ENCODE measurements at regions not wholly inside any gene's neighbourhood (a gene's known extent, or its start where the extent isn't known, plus 50 kb on each side); places are given as distances from the start of the nearest gene placed in this dataset.

GRCh38 chr16:17992416-17992815, 344.1 kb downstream of the NPIPA8 start:
- Mint-ChIP-seq H3K4me1 (peaks cover 0 to 3% (median 0%) of the 10 kb centered on the region in 3 donors), H3K9me3 (peaks cover 0 to 3% (median 0%) of the 10 kb centered on the region in 3 donors), H3K27me3 (peaks cover 10% of the 10 kb centered on the region), H3K27ac (no peak overlapping the region), H3K4me3 (no peak overlapping the region), H3K36me3 (no peaks in the 10 kb centered on the region)

DNA sequence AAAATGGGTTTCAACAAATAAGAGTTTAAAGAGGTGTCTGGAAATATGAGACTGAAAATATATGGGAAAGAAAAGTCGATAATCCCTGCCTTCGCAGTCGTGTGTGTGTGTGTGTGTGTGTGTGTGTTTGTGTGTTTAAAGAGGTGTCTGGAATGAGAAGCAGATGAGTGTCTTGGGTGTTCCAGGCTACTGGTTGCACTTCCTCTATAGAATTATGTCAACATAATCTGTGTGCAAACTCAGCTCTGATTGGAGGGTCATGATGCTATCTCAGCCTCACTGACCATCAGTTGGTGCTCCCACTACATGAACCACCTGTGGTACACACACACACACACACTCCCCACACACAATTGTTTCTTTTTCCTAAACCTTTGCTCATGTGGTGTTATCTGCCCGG, 347.3 kb downstream of the NPIPA8 start:
- Mint-ChIP-seq H3K9me3 (peaks cover 0 to 3% (median 0%) of the 10 kb centered on the region in 3 donors), H3K27ac (no peak overlapping the region), H3K27me3 (peaks cover 9% of the 10 kb centered on the region), H3K4me3 (no peak overlapping the region), H3K36me3 (no peaks in the 10 kb centered on the region), H3K4me1 (peaks cover 0 to 3% (median 0%) of the 10 kb centered on the region in 3 donors)

DNA sequence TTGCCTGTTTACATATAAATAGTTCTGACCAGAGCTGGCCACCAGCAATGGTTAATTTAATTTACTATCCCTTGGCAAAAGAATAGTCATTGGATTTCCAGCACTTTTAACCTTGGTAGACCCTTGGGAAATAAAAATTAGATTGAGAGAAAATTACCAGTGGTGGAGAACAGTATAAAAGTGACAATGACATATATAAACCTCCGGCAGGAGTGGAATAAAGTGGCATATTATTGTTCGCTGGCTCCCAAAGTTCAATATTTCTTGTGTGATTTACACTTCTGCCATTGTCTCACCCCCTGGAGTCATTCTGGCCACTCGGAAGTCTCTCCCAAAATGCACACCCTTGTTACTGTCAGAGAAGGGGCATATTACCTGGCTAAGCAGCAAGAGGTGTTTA, 347.7 kb downstream of the NPIPA8 start:
- peaks cover 0 to 3% (median 0%) of the 10 kb centered on the region in 3 donors for H3K4me1 Mint-ChIP-seq
- H3K9me3 Mint-ChIP-seq: peaks cover 0 to 3% (median 0%) of the 10 kb centered on the region in 3 donors
- peaks cover 9% of the 10 kb centered on the region for H3K27me3 Mint-ChIP-seq
- H3K36me3 Mint-ChIP-seq: no peaks in the 10 kb centered on the region
- H3K4me3 Mint-ChIP-seq: no peak overlapping the region
- no peak overlapping the region for H3K27ac Mint-ChIP-seq

- Mint-ChIP-seq H3K27me3 (peaks cover 7% of the 10 kb centered on the region), H3K36me3 (no peaks in the 10 kb centered on the region), H3K9me3 (no peaks in the 10 kb centered on the region), H3K4me3 (no peak overlapping the region), H3K27ac (no peak overlapping the region), H3K4me1 (peaks cover 0 to 3% (median 0%) of the 10 kb centered on the region in 3 donors)
Observed at GRCh38 chr16:17986991-17987390, 349.5 kb downstream of the NPIPA8 start.

DNA sequence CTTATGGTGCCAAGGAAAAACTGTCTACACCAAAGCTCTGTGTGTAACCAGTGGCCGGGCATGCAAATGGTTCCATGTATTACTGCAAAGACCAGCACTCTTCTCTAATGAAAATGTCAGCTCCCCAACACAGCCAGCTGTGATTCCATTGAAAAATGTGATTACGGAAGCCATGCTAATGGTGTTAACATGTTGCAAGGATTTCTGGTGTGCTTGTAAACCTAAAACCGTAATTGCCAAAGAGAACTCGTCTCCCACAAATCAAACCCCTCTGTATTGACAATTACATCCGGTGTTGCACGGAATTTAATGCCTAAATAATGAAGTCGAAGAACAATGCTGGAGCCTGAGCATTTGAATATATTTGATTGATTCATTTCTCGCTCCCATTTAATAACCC, 351.7 kb downstream of the NPIPA8 start:
- Mint-ChIP-seq H3K4me1 (peaks cover 0 to 3% (median 0%) of the 10 kb centered on the region in 3 donors), H3K27me3 (peaks cover 6% of the 10 kb centered on the region), H3K9me3 (no peaks in the 10 kb centered on the region), H3K4me3 (no peak overlapping the region), H3K27ac (peak overlapping the region in 1 of 3 donors; percentile 4), H3K36me3 (no peaks in the 10 kb centered on the region)

GRCh38 chr16:17983847-17984639, 352.5 kb downstream of the NPIPA8 start:
- Mint-ChIP-seq H3K27ac (no peak overlapping the region), H3K9me3 (peaks cover 0 to 4% (median 0%) of the 10 kb centered on the region in 3 donors), H3K4me1 (peaks cover 0 to 2% (median 0%) of the 10 kb centered on the region in 3 donors), H3K4me3 (no peak overlapping the region), H3K36me3 (no peaks in the 10 kb centered on the region), H3K27me3 (peaks cover 5% of the 10 kb centered on the region)

GRCh38 chr16:17983114-17983513, 353.4 kb downstream of the NPIPA8 start:
- H3K4me3 Mint-ChIP-seq: no peak overlapping the region

DNA sequence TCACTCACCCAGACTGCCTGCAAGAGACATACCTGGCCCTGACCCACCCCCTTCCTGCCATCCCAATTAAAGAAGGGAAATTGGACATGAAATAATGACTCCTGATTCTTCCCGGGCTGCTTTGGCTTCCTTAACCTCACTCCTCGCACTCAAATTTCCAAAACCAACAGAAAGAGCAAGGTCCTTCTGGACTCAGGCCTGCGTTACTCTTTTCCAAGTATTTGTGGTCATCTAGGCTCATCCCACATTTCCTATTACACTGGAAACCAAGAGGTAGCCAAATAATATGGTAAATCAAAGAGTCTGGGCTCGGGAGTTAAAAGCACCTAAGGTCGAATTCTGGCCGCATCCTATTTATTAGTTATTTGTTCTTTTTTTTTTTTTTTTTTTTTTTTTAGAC, 359.3 kb downstream of the NPIPA8 start:
- H3K4me1 Mint-ChIP-seq: no peaks in the 10 kb centered on the region
- H3K27ac Mint-ChIP-seq: no peak overlapping the region
- H3K27me3 Mint-ChIP-seq: peaks cover 5% of the 10 kb centered on the region
- H3K9me3 Mint-ChIP-seq: peaks cover 2 to 8% (median 3%) of the 10 kb centered on the region in 3 donors
- H3K4me3 Mint-ChIP-seq: no peak overlapping the region
- H3K36me3 Mint-ChIP-seq: peaks cover 4% of the 10 kb centered on the region

More at GRCh38 chr16:17983114-17983513, 353.4 kb downstream of the NPIPA8 start:
- H3K9me3 Mint-ChIP-seq: peaks cover 0 to 8% (median 2%) of the 10 kb centered on the region in 3 donors
- peaks cover 5% of the 10 kb centered on the region for H3K27me3 Mint-ChIP-seq
- H3K36me3 Mint-ChIP-seq: peaks cover 4% of the 10 kb centered on the region
- H3K27ac Mint-ChIP-seq: no peak overlapping the region
- H3K4me1 Mint-ChIP-seq: no peaks in the 10 kb centered on the region

DNA sequence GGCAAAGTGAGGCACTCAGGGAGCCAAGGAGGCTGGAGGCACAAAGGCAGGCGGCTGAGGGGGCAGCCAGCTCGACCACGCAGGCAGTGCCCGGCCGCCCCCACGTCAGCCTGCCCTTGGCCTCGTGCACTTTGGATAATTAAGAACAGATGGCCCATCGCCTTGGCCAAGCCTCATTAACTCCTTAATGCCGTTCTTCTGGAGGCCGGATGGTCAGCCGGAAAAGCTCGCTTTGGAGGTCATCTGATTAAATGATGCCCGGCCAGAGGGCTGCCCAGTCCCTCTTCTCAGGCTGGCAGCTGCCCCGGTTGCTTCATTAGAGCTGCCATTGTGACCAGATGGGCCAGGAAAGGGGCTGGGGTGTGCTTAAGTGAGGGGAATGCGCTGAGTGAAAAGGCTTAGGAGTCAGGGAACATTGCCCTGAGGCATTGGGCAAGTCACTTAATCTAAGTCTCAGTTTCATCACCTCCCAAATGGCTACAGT, 364.0 kb downstream of the NPIPA8 start:
- H3K4me1 Mint-ChIP-seq: no peaks in the 10 kb centered on the region
- no peak overlapping the region for H3K27ac Mint-ChIP-seq
- no peaks in the 10 kb centered on the region for H3K36me3 Mint-ChIP-seq
- H3K27me3 Mint-ChIP-seq: peaks cover 8% of the 10 kb centered on the region
- peaks cover 0 to 3% (median 0%) of the 10 kb centered on the region in 3 donors for H3K9me3 Mint-ChIP-seq
- no peak overlapping the region for H3K4me3 Mint-ChIP-seq

DNA sequence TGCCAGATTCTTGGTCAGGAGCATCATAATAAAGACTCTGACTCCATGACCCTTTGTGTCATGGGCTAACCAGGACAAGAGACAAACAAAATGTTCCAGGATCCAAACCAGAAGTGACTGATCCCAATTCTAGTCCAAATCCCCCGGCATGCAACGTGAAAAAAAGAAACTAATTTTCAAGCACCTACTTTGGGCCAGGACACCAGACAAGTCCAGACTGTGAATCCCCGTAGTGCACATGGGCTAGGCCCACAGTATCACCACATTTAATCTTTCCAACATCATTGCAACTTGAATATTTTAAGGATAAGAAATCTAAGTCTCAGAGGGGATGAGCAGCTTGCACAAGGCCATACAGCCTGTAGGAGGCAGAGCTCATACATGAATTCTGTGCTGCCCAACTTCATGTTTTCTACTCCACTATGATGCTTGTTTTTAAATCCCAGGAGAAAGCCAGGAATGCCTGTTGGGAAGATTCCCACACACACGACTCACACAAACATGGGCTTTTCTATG, 365.7 kb downstream of the NPIPA8 start:
- peaks cover 0 to 3% (median 2%) of the 10 kb centered on the region in 3 donors for H3K9me3 Mint-ChIP-seq
- H3K27ac Mint-ChIP-seq: no peak overlapping the region
- H3K4me3 Mint-ChIP-seq: no peak overlapping the region
- no peaks in the 10 kb centered on the region for H3K36me3 Mint-ChIP-seq
- peaks cover 8% of the 10 kb centered on the region for H3K27me3 Mint-ChIP-seq
- no peaks in the 10 kb centered on the region for H3K4me1 Mint-ChIP-seq

DNA sequence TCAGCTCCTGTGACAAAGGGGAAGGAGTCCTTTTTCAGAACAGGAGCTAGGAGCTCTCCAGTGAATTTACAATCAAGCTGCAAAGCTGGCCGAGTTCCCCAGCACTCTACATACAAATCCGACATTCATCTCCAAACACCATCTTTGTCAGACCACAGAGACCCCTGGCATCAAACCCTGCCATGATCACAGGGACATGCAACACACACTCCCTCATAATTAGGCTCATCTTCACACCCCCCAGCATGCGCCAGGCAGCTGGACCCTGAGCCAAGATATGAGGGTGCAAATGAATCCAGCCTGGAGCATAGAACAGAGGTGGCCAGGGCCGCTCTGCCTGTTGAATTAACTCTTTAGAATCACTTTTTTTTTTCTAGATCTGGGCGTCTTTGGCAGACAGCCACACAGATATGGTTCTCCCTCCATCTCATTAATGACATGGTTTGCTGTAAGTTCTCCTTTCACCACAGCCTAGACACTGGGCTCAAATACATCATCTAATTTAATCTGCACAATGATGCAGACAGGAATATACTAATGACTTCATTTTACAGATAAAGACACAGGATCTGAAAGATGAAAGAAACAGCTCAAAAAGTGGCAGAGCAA, 366.3 kb downstream of the NPIPA8 start:
- no peak overlapping the region for H3K27ac Mint-ChIP-seq
- peaks cover 0 to 2% (median 0%) of the 10 kb centered on the region in 3 donors for H3K9me3 Mint-ChIP-seq
- no peaks in the 10 kb centered on the region for H3K36me3 Mint-ChIP-seq

DNA sequence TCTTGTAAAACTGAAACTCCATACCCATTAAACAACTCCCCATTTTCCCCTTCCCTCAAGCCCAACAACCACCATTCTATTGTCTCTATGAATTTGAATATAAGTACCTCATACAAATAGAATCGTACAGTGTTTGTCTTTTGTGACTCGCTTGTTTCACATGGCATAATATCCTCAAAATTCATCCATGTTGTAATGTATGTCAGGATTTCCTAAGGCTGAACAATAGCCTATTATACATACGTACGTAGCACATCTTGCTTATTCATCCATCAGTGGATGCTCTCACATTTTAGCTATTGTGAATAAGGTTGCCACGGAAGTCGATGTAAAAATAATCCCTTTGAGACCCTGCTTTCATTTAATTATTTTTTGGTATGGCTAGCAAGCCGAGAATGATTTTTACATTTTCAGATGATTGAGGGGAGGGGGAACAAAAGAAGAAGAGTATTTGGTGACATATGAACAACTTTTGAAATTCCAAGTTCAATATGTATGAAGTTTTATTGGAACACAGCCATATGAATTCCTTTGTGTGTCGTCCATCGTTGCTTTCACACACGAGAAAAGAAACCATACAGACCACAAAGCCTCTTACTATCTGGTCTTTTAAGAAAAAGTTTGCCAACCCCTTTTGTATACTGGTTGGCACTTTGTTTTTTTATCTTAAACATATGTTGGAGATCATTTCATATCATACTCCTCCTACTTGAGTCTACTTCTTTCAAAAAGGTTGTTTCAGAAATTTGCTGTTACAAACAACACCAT, 371.2 kb downstream of the NPIPA8 start:
- Mint-ChIP-seq H3K4me3 (no peak overlapping the region), H3K9me3 (peaks cover 0 to 10% (median 3%) of the 10 kb centered on the region in 3 donors), H3K27ac (no peak overlapping the region), H3K27me3 (peaks cover 3% of the 10 kb centered on the region), H3K4me1 (peaks cover 3 to 18% (median 12%) of the 10 kb centered on the region in 3 donors), H3K36me3 (peaks cover 1% of the 10 kb centered on the region)

More for the DNA sequence above, 366.3 kb downstream of the NPIPA8 start:
- H3K27me3 Mint-ChIP-seq: peaks cover 8% of the 10 kb centered on the region
- no peak overlapping the region for H3K4me3 Mint-ChIP-seq
- peaks cover 0 to 2% (median 0%) of the 10 kb centered on the region in 3 donors for H3K4me1 Mint-ChIP-seq

DNA sequence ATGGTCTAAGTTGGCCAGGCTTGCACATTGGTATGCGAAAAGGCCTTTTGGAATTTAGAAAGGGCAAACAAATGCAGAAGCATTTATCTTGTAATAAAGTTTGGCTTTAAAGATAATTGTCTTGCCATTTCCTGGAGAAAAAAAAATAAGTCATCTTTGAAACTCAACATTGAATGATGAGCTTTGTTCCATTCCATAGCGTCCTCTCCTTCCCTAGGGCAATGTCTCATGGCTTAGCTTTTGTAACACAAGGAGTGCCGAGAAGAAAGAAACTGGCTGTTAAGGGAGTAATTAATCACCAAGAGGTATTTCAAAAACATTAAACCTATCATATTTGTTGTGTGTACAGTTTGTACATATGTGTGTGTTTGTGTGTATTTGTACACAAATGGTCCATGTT, 372.3 kb downstream of the NPIPA8 start:
- Mint-ChIP-seq H3K27me3 (peaks cover 1% of the 10 kb centered on the region), H3K4me3 (no peak overlapping the region), H3K36me3 (peaks cover 1% of the 10 kb centered on the region), H3K4me1 (peaks cover 3 to 18% (median 12%) of the 10 kb centered on the region in 3 donors), H3K27ac (peak overlapping the region in 1 of 3 donors; percentile 59), H3K9me3 (peaks cover 0 to 10% (median 3%) of the 10 kb centered on the region in 3 donors)

DNA sequence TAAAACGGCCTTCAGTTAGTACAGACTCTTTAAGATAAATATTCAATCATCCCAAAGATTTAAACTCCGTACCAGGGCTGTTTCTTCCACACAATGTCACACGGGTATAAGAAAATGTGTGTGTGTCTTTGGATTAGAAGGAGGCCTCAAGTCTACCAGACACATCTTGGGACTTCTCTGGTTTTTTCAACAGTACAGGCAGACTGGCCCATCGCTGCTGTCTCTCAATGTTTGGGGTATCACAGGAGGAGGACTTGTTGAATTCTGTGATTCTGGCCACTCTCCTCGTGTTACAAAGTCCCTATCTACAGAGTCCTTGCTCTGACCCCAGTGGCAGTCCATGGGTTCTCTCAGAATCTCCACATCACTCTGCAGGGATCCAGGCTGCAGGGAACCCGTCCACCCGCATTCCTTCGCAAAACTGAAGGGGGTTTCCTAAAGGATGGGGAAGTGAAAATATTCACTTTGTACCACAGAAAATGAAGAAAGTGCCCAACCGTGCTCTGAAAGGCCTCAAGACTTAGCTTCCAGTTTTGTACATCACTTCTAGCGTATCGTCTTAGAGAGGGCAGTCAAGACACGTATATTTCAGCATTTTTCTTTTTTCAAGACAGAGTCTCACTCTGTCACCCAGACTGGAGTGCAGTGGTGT, 373.2 kb downstream of the NPIPA8 start:
- Mint-ChIP-seq H3K4me1 (peaks cover 3 to 18% (median 12%) of the 10 kb centered on the region in 3 donors), H3K27me3 (peaks cover 2% of the 10 kb centered on the region), H3K4me3 (peak overlapping the region in 2 of 4 donors; percentile 63), H3K9me3 (peaks cover under 1 to 10% (median 3%) of the 10 kb centered on the region in 3 donors), H3K27ac (peak overlapping the region in 1 of 3 donors; percentile 59), H3K36me3 (peaks cover 1% of the 10 kb centered on the region)

All from IgD-negative memory B cell (primary cell).